Upper lobe of left lung (tissue), 6 donors: ENCODE measurements at regions not wholly inside any gene's neighbourhood (a gene's known extent, or its start where the extent isn't known, plus 50 kb on each side); places are given as distances from the start of the nearest gene placed in this dataset.
"Not testable (repeated sequence)": the region's sequence is repeated elsewhere in the genome, so short reads cannot be mapped to it uniquely, and the experiment has no call there.

Source experiments
- ATAC-seq, 2 donors: fragments of 200-7000 bp; cut with Tn5 transposase; one replicate each; pipeline ENCODE4 v1.9.1; 2022; ENCODE audit warnings: mild to moderate bottlenecking in 2 of 2, moderate library complexity in 2 of 2; ENCODE audit not compliant: low FRiP score in 2 of 2
- DNase-seq, 2 donors: peaks; one replicate each; pipeline ENCODE4 v3.0.0-alpha.2; 2019 to 2020
- H3K27ac ChIP-seq, 4 donors: fragments of 200-600 bp; sonication (generic); one replicate each; pipeline ENCODE4 v1.5.1; 2016 to 2019
- H3K27me3 ChIP-seq, 4 donors: fragments of 200-600 bp; sonication (generic); one replicate each; pipeline ENCODE4 v1.5.1; 2017 to 2019
- H3K36me3 ChIP-seq, 4 donors: fragments of 200-600 bp; sonication (generic); one replicate each; pipeline ENCODE4 v1.5.1; 2016 to 2019
- H3K4me1 ChIP-seq, 4 donors: fragments of 200-600 bp; sonication (generic); one replicate each; pipeline ENCODE4 v1.5.1; 2018 to 2019
- H3K4me3 ChIP-seq, 4 donors: fragments of 200-600 bp; sonication (generic); one replicate each; pipeline ENCODE4 v1.5.1; 2017 to 2019; ENCODE audit warnings: mild to moderate bottlenecking in 2 of 4, moderate library complexity in 1 of 4
- H3K9me3 ChIP-seq, 4 donors: fragments of 200-600 bp; sonication (generic); one replicate each; pipeline ENCODE4 v1.5.1; 2018 to 2019
- EP300 ChIP-seq, 4 donors: sonication (generic); formaldehyde crosslinking; IDR thresholded peaks; one replicate each; pipeline ENCODE4 v1.5.1; 2017; ENCODE audit warnings: antibody characterized with exemption in 4 of 4, control low read depth in 2 of 4
- POLR2A ChIP-seq, 4 donors: fragments of 450-650 bp; IDR thresholded peaks; one replicate each; pipeline ENCODE4 v1.5.1; 2016 to 2017; ENCODE audit warnings: antibody characterized with exemption in 4 of 4, mild to moderate bottlenecking in 2 of 4
- POLR2AphosphoS5 ChIP-seq, 2 donors: sonication (generic); formaldehyde crosslinking; IDR thresholded peaks; one replicate each; pipeline ENCODE4 v1.5.1; 2017; ENCODE audit warnings: antibody characterized with exemption in 2 of 2
- WGBS, 2 donors: methylation state at CpG; one replicate each; pipeline ENCODE4 v1.1.5; 2017 to 2018; 5-methylcytosine and 5-hydroxymethylcytosine counted together
- TF ChIP-seq, protein P1 (sequence below), 6 experiments: fragments of 450-650 bp in 4 of 6; fragments of 200-600 bp in 2 of 6; sonication (generic) in 2 of 6; IDR thresholded peaks; one replicate each; pipeline ENCODE4 v1.5.1; 2016 to 2019; ENCODE audit warnings: antibody characterized with exemption in 6 of 6
- donor health status: DM: no; HTN: no; CAD: no; lungs with moderate emphysema.
- donor health status: DM: no; HTN: yes; CAD: no; lungs with severe emphysema.

DNA sequence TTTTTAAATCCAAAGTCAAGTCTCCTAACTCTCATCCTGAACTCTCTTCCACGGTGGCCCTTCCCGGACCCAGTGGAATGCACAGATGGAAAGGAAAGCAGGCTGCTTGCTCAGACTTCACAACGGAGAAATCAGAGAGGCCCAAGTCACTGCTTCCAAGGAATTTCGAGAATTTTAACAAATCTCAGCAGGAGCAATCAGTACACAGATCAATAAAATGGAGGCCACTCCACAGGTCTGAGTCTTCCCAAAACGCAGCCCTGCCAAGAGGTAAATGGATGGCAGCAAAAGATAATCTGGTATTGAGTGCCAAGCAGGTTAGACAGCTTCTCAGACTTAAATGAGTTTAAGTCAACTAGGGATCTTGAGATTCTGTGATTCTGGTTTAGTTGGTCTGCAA is 81.1 kb upstream of the TIAM1 start:
- WGBS, 2 donors, result 63 to 66% methylated on average over 5 of the region's 5 CpGs
- Histone ChIP-seq H3K27ac (no peak overlapping the region), H3K9me3 (no peaks in the 10 kb centered on the region), H3K4me1 (no peaks in the 10 kb centered on the region), H3K27me3 (no peaks in the 10 kb centered on the region), H3K4me3 (no peak overlapping the region), H3K36me3 (no peaks in the 10 kb centered on the region)
- TF ChIP-seq, protein P1, sequence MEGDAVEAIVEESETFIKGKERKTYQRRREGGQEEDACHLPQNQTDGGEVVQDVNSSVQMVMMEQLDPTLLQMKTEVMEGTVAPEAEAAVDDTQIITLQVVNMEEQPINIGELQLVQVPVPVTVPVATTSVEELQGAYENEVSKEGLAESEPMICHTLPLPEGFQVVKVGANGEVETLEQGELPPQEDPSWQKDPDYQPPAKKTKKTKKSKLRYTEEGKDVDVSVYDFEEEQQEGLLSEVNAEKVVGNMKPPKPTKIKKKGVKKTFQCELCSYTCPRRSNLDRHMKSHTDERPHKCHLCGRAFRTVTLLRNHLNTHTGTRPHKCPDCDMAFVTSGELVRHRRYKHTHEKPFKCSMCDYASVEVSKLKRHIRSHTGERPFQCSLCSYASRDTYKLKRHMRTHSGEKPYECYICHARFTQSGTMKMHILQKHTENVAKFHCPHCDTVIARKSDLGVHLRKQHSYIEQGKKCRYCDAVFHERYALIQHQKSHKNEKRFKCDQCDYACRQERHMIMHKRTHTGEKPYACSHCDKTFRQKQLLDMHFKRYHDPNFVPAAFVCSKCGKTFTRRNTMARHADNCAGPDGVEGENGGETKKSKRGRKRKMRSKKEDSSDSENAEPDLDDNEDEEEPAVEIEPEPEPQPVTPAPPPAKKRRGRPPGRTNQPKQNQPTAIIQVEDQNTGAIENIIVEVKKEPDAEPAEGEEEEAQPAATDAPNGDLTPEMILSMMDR (IDR thresholded peaks at IDR 0.05), result no peak
- TF ChIP-seq POLR2AphosphoS5 (IDR thresholded peaks at IDR 0.05), result no peak
- TF ChIP-seq POLR2A (IDR thresholded peaks at IDR 0.05), result no peak
- TF ChIP-seq EP300 (IDR thresholded peaks at IDR 0.05), result no peak
- ATAC-seq (no peak), DNase-seq (no peak)

DNA sequence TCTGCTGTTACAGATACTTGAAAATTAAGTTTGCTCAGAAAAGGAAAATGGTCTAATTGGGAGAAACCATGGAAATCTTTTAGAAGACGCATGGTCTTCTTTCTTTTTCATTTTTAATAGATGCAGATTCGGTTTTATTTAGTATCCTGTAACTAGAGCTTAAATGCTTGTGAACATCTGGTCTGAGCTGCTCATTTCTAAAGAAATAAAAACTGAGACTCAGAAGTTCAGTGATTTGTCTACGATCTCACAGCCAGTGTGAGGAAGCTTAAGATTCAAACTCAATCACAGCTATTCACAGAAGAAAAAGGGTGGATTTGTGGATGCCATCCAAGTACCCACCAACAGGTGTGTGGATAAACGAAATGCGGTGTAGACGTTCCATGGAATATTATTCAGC is 80.0 kb upstream of the TIAM1 start:
- Histone ChIP-seq H3K9me3 (no peaks in the 10 kb centered on the region), H3K4me1 (no peaks in the 10 kb centered on the region), H3K27me3 (no peaks in the 10 kb centered on the region), H3K36me3 (no peaks in the 10 kb centered on the region), H3K4me3 (no peak overlapping the region), H3K27ac (no peak overlapping the region)
- TF ChIP-seq POLR2A (IDR thresholded peaks at IDR 0.05) (no peak), EP300 (IDR thresholded peaks at IDR 0.05) (no peak), POLR2AphosphoS5 (IDR thresholded peaks at IDR 0.05) (no peak)
- TF ChIP-seq, protein P1 (IDR thresholded peaks at IDR 0.05), result no peak
- 61 to 64% methylated on average over 6 of the region's 6 CpGs for WGBS, 2 donors
- ATAC-seq (no peak), DNase-seq (no peak)

DNA sequence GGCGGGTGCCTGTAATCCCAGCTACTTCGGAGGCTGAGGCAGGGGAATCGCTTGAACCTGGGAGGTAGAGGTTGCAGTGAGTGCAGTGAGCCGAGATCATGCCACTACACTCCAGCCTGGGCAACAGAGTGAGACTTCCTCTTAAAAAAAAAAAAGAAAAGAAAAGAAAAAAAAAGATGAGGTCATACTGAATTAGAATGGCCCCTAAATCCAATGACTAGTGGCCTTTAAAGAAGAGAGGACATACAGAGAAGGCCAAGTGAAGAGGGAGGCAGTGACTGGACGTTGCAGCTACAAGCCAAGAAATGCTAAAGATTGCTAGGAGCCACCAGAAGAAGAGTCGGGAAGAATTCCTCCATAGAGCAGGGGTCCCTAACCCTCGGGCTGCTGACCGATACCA is 76.9 kb upstream of the TIAM1 start:
- DNase-seq, result no peak
- Histone ChIP-seq H3K9me3 (no peaks in the 10 kb centered on the region), H3K4me1 (no peaks in the 10 kb centered on the region), H3K36me3 (no peaks in the 10 kb centered on the region), H3K27ac (no peak overlapping the region), H3K4me3 (no peak overlapping the region), H3K27me3 (no peaks in the 10 kb centered on the region)
- 95% methylated on average over 8 of the region's 8 CpGs for WGBS, 2 donors
- TF ChIP-seq EP300 (IDR thresholded peaks at IDR 0.05), result no peak
- TF ChIP-seq POLR2AphosphoS5 (IDR thresholded peaks at IDR 0.05), result no peak
- TF ChIP-seq POLR2A (IDR thresholded peaks at IDR 0.05), result no peak
- TF ChIP-seq, protein P1 (IDR thresholded peaks at IDR 0.05), result no peak
- ATAC-seq, result no peak

DNA sequence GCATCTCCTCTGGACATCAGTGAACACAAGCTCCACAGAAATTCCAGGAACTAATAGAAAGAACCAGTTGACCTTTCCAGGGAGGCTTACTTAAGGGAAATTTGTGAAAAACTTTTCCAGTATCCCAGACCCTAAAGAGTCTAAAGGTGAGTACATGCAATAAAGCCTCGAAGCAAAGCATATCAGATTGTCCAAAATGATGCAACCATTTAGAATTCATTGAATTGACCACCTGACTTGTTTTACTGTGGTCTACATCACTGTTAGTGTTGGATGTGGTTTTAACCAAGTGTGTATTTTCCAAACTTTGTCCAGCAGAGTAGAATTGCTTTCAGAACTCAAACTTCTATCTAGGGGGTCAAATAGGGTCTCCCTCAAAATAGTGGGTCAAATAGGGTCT is 76.3 kb upstream of the TIAM1 start:
- DNase-seq (no peak), ATAC-seq (no peak)
- Histone ChIP-seq H3K36me3 (no peaks in the 10 kb centered on the region), H3K27ac (no peak overlapping the region), H3K4me1 (no peaks in the 10 kb centered on the region), H3K27me3 (no peaks in the 10 kb centered on the region), H3K9me3 (no peaks in the 10 kb centered on the region), H3K4me3 (no peak overlapping the region)
- no peak for TF ChIP-seq POLR2A (IDR thresholded peaks at IDR 0.05)
- TF ChIP-seq, protein P1 (IDR thresholded peaks at IDR 0.05), result no peak
- TF ChIP-seq EP300 (IDR thresholded peaks at IDR 0.05), result no peak
- TF ChIP-seq POLR2AphosphoS5 (IDR thresholded peaks at IDR 0.05), result no peak
- WGBS, 2 donors, result 73 to 81% methylated on average over 1 of the region's 1 CpG

DNA sequence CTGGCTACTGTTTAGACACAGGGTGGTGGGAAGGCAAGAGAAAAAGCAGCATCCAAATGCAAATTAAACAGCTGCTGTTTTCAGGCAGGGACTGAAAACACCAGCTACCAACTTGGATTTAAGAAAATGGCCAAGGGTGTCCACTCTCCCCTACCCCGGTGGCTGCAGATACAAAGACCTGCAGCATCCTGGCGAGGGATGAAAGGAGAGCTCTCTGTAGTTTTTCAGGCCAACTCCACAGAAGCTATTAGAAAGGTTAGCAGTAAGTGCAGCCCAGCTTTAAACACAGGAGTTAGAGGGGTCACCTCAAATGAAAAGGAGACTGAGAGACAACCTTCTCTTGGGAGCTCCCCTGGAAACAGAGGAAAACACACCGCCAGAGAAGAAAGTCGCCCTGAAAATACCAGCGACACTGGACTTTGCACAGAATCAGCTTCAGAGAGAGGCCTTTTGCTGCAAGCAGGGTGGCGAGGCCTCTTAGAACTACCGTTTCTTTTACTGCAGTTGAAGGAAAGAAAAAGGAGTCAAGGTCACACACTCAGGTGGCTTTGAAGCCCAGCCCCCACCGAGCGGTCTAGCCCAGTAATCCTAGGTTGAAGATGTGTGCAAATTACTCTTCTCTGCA is 74.4 kb upstream of the TIAM1 start:
- no peak for DNase-seq
- H3K4me1 ChIP-seq, result no peaks in the 10 kb centered on the region
- no peaks in the 10 kb centered on the region for H3K36me3 ChIP-seq
- H3K27me3 ChIP-seq, result no peaks in the 10 kb centered on the region
- no peak for TF ChIP-seq POLR2AphosphoS5 (IDR thresholded peaks at IDR 0.05)
- TF ChIP-seq EP300 (IDR thresholded peaks at IDR 0.05), result no peak
- TF ChIP-seq, protein P1 (IDR thresholded peaks at IDR 0.05), result no peak
- TF ChIP-seq POLR2A (IDR thresholded peaks at IDR 0.05), result no peak
- H3K27ac ChIP-seq, result no peak overlapping the region
- 77 to 93% methylated on average over 9 of the region's 9 CpGs for WGBS, 2 donors
- no peaks in the 10 kb centered on the region for H3K9me3 ChIP-seq
- H3K4me3 ChIP-seq, result no peak overlapping the region
- no peak for ATAC-seq

DNA sequence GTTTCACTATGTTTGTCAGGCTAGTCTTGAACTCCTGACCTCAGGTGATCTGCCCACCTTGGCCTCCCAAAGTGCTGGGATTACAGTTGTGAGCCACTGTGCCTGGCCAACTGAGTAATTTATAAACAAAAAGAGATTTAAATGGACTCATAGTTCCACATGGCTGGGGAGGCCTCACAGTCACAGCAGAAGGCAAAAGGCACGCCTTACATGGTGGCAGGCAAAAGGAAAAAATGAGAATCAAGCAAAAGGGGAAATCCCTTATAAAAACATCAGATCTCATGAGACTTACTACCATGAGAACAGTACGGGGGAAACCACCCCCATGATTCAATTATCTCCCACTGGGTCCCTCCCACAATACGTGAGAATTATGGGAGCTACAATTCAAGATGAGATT is 73.2 kb upstream of the TIAM1 start:
- not testable (repeated sequence) for H3K36me3 ChIP-seq, ATAC-seq

More for the DNA sequence above, 73.2 kb upstream of the TIAM1 start:
- not testable (repeated sequence) for H3K4me1 ChIP-seq, H3K27me3 ChIP-seq, H3K9me3 ChIP-seq, H3K27ac ChIP-seq, H3K4me3 ChIP-seq, DNase-seq
- WGBS, 2 donors, result 86 to 96% methylated on average over 3 of the region's 3 CpGs
